H1 (cell line): ENCODE measurements at regions not wholly inside any gene's neighbourhood (a gene's known extent, or its start where the extent isn't known, plus 50 kb on each side); places are given as distances from the start of the nearest gene placed in this dataset.

Experiments
- EP300 ChIP-seq, 2 experiments: IDR thresholded peaks; 1 replicate in 1 of 2; 2 replicates in 1 of 2; pipeline ENCODE4 v1.6.1; 2011 to 2012; ENCODE audit warnings: low read depth in 2 of 2, low read length in 2 of 2, mild to moderate bottlenecking in 2 of 2, borderline replicate concordance in 1 of 2, inconsistent platforms in 1 of 2, moderate library complexity in 1 of 2
- HDAC2 ChIP-seq, 2 experiments: fragments of 300-600 bp in 1 of 2; sonication (generic) in 1 of 2; IDR thresholded peaks; 2 replicates each; pipeline ENCODE4 v1.6.1; 2011 to 2012; ENCODE audit warnings: low read depth in 2 of 2, low read length in 2 of 2, mild to moderate bottlenecking in 2 of 2, moderate library complexity in 2 of 2, borderline replicate concordance in 1 of 2, inconsistent platforms in 1 of 2
- HDAC6 ChIP-seq: IDR thresholded peaks from one replicate; pipeline ENCODE4 v1.7.1; 2012; ENCODE audit warnings: low read depth, mild to moderate bottlenecking, inconsistent platforms, low read length, moderate library complexity

DNA sequence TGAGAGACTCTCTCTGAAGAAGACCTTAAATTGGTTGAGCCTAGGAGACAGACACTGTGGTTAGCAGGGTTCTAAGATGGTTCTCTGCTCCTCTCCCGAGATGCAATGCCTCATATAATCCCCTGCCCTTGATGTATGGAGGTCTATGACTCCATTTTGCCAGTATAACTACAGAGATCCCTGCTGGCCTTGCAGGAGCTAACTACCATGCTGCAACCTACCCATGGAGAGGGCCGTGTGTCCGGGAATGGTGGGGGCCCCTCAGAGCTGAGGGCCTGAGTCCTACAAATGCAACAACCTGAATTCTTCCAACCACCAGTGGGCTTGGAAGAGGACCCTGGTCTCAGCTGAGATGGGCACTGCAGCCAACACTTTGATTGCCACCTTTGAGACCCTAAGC lies 388.0 kb downstream of the SETD4 start (continued):
- no peak for TF ChIP-seq EP300 (IDR thresholded peaks at IDR 0.05; ENCODE audit: borderline replicate concordance in 1 of 2, low read depth in 2 of 2, low read length in 2 of 2)
- no peak for TF ChIP-seq HDAC6
- no peak for TF ChIP-seq HDAC2 (IDR thresholded peaks at IDR 0.05; ENCODE audit: borderline replicate concordance in 1 of 2, low read depth in 2 of 2, low read length in 2 of 2)
- TF ChIP-seq, all 59 proteins: peak for 0
